ENCODE measurements at regions not wholly inside any gene's neighbourhood (a gene's known extent, or its start where the extent isn't known, plus 50 kb on each side); places are given as distances from the start of the nearest gene placed in this dataset.

DNA sequence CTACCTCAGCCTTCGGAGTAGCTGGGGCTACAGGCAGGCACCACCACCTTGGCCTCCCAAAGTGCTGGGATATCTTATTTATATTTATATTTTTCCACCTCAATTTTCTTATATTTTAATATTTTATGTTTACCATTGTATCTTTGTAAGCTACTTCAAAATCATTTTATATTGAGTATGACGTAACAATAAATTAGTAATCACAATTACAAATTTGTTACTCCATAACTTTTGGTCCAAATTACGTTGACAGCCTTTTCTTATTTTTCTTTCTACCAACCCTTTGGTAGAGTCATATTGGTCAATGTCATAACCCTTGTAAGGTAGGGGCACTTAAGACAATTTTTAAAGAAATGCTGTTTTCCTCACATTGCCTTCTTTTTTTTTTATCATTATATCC is 104.0 kb upstream of the H2AZ1 start:
- TF ChIP-seq, protein P1, sequence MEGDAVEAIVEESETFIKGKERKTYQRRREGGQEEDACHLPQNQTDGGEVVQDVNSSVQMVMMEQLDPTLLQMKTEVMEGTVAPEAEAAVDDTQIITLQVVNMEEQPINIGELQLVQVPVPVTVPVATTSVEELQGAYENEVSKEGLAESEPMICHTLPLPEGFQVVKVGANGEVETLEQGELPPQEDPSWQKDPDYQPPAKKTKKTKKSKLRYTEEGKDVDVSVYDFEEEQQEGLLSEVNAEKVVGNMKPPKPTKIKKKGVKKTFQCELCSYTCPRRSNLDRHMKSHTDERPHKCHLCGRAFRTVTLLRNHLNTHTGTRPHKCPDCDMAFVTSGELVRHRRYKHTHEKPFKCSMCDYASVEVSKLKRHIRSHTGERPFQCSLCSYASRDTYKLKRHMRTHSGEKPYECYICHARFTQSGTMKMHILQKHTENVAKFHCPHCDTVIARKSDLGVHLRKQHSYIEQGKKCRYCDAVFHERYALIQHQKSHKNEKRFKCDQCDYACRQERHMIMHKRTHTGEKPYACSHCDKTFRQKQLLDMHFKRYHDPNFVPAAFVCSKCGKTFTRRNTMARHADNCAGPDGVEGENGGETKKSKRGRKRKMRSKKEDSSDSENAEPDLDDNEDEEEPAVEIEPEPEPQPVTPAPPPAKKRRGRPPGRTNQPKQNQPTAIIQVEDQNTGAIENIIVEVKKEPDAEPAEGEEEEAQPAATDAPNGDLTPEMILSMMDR (IDR thresholded peaks at IDR 0.05; ENCODE audit: extremely low read depth, low read depth, low read length), result no peak
- no peak for DNase-seq (ENCODE audit: insufficient read length, low spot score, missing footprints)
- Histone ChIP-seq H3K79me2 (ENCODE audit: insufficient read depth, low read length) (no peaks in the 10 kb centered on the region), H3K27ac (ENCODE audit: low read depth, low read length) (no peak overlapping the region), H3K4me2 (ENCODE audit: insufficient read depth, low read length) (no peak overlapping the region), H3K9me3 (ENCODE audit: low read depth, low read length) (no peaks in the 10 kb centered on the region), H3K36me3 (ENCODE audit: insufficient read depth, low read length) (no peaks in the 10 kb centered on the region), H4K20me1 (ENCODE audit: insufficient read depth, low read length) (no peaks in the 10 kb centered on the region), H3K27me3 (ENCODE audit: insufficient read depth, low read length) (no peaks in the 10 kb centered on the region), H3K4me3 (ENCODE audit: insufficient read depth, low read length) (no peak overlapping the region), H2AFZ (ENCODE audit: low read length) (no peak overlapping the region), H3K4me1 (ENCODE audit: insufficient read depth, low read length) (no peaks in the 10 kb centered on the region)

DNA sequence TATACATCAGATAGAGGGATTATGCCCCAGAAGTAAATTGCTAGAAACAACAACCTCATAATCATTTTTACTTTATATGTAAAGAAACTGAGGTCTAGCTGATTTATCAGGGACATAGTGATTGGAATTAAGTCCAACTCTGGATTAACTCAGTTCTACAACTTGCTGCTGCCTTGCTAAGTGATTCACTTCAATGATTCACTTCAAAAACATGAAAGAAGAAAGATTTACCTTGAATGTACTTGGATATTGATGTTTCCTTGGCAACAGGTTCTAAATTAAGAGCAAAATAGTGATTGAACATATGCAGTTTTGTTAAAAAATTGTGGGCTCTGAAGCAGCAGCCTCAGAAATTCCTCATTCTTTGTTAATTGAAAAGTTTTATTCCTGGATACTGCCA is 99.8 kb upstream of the H2AZ1 start:
- Histone ChIP-seq H3K9me3 (ENCODE audit: low read depth, low read length) (no peaks in the 10 kb centered on the region), H2AFZ (ENCODE audit: low read length) (no peak overlapping the region)
- DNase-seq (ENCODE audit: insufficient read length, low spot score, missing footprints), result no peak

DNA sequence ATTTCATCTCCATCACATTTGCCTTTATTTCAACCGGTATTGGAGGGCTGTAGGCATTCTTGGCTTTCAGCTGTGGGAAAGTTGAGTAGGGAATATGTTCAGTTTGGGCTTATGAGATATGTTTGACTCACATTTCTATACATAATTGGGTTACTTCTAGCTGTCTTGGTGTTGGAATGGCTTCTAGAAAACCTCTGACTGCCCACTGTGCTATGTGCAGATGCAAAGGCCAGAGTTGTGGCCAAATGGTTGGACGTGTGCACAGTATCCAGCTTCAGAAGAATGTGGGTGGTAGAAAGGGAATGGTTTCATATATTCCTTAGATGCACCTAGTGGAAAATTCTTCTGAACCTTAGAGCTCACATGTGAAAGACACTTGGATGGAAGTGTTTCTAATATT is 92.6 kb upstream of the H2AZ1 start:
- no peaks in the 10 kb centered on the region for H3K4me1 ChIP-seq (ENCODE audit: insufficient read depth, low read length)
- H3K79me2 ChIP-seq (ENCODE audit: insufficient read depth, low read length), result no peaks in the 10 kb centered on the region
- H2AFZ ChIP-seq (ENCODE audit: low read length), result no peak overlapping the region
- no peaks in the 10 kb centered on the region for H3K36me3 ChIP-seq (ENCODE audit: insufficient read depth, low read length)
- H3K4me3 ChIP-seq (ENCODE audit: insufficient read depth, low read length), result no peak overlapping the region
- no peaks in the 10 kb centered on the region for H3K27me3 ChIP-seq (ENCODE audit: insufficient read depth, low read length)
- H3K9me3 ChIP-seq (ENCODE audit: low read depth, low read length), result no peaks in the 10 kb centered on the region
- TF ChIP-seq, protein P1 (IDR thresholded peaks at IDR 0.05; ENCODE audit: extremely low read depth, low read depth, low read length), result no peak
- DNase-seq (ENCODE audit: insufficient read length, low spot score, missing footprints), result no peak
- H3K4me2 ChIP-seq (ENCODE audit: insufficient read depth, low read length), result no peak overlapping the region
- no peaks in the 10 kb centered on the region for H4K20me1 ChIP-seq (ENCODE audit: insufficient read depth, low read length)
- no peak overlapping the region for H3K27ac ChIP-seq (ENCODE audit: low read depth, low read length)

More for the DNA sequence above, 99.8 kb upstream of the H2AZ1 start:
- H3K4me2 ChIP-seq (ENCODE audit: insufficient read depth, low read length), result no peak overlapping the region
- no peak overlapping the region for H3K4me3 ChIP-seq (ENCODE audit: insufficient read depth, low read length)
- TF ChIP-seq, protein P1 (IDR thresholded peaks at IDR 0.05; ENCODE audit: extremely low read depth, low read depth, low read length), result no peak
- H3K27me3 ChIP-seq (ENCODE audit: insufficient read depth, low read length), result no peaks in the 10 kb centered on the region
- no peaks in the 10 kb centered on the region for H3K79me2 ChIP-seq (ENCODE audit: insufficient read depth, low read length)
- H3K4me1 ChIP-seq (ENCODE audit: insufficient read depth, low read length), result no peaks in the 10 kb centered on the region
- H4K20me1 ChIP-seq (ENCODE audit: insufficient read depth, low read length), result no peaks in the 10 kb centered on the region
- no peaks in the 10 kb centered on the region for H3K36me3 ChIP-seq (ENCODE audit: insufficient read depth, low read length)
- no peak overlapping the region for H3K27ac ChIP-seq (ENCODE audit: low read depth, low read length)

DNA sequence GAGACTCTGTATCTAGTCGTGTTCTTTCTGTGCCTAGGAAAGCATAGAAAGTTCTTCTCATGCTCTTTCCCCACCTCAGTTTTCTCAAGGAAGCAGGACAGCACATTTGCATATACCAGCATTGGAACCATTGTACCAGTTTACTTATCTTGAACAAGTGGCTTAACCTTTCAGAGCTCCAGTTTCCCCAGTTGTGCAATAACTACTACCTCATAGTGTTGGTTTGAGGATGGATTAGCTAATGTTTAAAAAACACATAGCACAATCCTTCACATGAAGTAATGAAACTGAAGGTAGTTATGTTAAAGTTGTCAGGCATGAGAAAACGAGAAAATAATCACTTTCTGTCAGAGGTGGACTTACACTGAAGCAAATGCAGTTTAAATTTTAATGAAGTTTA is 92.2 kb upstream of the H2AZ1 start:
- Histone ChIP-seq H2AFZ (ENCODE audit: low read length) (no peak overlapping the region), H3K4me3 (ENCODE audit: insufficient read depth, low read length) (no peak overlapping the region), H4K20me1 (ENCODE audit: insufficient read depth, low read length) (no peaks in the 10 kb centered on the region), H3K36me3 (ENCODE audit: insufficient read depth, low read length) (no peaks in the 10 kb centered on the region), H3K9me3 (ENCODE audit: low read depth, low read length) (no peaks in the 10 kb centered on the region), H3K4me2 (ENCODE audit: insufficient read depth, low read length) (no peak overlapping the region), H3K79me2 (ENCODE audit: insufficient read depth, low read length) (no peaks in the 10 kb centered on the region), H3K4me1 (ENCODE audit: insufficient read depth, low read length) (no peaks in the 10 kb centered on the region), H3K27me3 (ENCODE audit: insufficient read depth, low read length) (no peaks in the 10 kb centered on the region), H3K27ac (ENCODE audit: low read depth, low read length) (no peak overlapping the region)
- TF ChIP-seq, protein P1 (IDR thresholded peaks at IDR 0.05; ENCODE audit: extremely low read depth, low read depth, low read length), result no peak
- no peak for DNase-seq (ENCODE audit: insufficient read length, low spot score, missing footprints)

Data from osteoblast (primary cell).